HG02885 (cell line): ENCODE measurements at regions not wholly inside any gene's neighbourhood (a gene's known extent, or its start where the extent isn't known, plus 50 kb on each side); places are given as distances from the start of the nearest gene placed in this dataset.
A peak's percentile ranks its signal among the peaks of the same experiment; 100 is the strongest.

Source experiments
- ATAC-seq: cut with Tn5 transposase; IDR thresholded peaks from one replicate; pipeline ENCODE4 v1.9.1; 2021; ENCODE audit warnings: mild to moderate bottlenecking; ENCODE audit not compliant: unreplicated experiment, poor library complexity

- no peak for ATAC-seq
These were observed 393.4 kb upstream of the CCDC196 start for GRCh38 chr14:66092748-66093147.

GRCh38 chr14:66094001-66094727 lies 392.0 kb upstream of the CCDC196 start:
- ATAC-seq, result no peak

GRCh38 chr14:66099451-66099850 lies 386.7 kb upstream of the CCDC196 start:
- ATAC-seq, result no peak

DNA sequence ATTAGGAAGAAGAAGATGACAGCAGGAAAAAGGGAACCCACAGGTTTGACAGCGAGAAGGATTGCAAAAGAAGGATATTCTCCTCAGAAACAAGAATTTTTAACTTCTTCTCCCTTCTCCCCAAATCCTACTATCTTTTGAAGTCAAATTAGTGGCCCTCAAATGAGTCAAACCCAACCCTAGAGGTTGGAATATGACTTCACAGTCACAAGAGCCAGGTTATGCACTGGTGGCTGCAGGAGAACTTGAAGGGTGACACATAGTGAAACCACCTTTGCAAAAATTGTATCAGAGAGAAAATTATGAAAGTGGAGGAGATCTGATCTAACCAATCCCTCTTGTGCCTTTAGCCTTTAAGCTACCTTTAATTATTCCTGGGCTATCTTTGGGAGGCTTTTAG lies 386.2 kb upstream of the CCDC196 start:
- ATAC-seq, result peak; percentile 75

DNA sequence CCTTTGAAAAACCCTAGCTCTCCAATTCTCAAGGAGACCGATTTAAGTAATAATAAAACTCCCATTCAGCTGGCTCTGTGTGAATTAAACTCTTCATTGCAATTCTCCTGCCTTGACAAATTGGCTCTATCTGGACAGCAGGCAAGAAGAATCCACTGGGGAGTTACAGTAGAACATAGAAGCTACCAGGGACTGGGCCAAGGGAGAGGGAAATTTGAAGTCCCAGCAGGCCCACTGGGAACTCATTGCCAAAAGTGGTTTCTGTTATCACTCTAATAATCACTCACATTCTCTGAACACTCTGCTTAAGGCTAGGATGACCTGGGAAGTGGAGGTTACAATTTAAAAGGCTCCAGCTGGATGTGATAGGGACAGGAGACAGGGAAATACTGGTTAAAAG lies 384.5 kb upstream of the CCDC196 start:
- ATAC-seq, result no peak

DNA sequence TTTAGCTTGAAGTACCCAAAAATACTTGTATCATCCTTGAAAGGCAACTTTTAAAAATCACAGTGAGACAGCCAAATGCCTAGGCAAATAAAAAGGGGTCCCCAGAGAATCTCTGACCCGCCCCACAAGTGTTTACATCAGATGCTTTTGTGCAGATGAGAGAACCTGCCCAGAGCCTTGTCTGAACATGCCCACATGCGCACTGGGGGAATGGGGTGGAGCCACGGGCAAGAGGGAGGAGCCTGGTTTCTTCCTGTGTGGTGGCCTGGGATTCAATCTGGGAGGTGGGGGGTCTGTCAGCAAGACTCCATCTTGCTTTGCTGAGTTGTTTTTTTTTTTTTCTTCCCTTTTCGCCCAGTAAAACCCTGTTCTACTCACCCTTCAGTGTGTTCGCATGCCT lies 381.7 kb upstream of the CCDC196 start:
- no peak for ATAC-seq

DNA sequence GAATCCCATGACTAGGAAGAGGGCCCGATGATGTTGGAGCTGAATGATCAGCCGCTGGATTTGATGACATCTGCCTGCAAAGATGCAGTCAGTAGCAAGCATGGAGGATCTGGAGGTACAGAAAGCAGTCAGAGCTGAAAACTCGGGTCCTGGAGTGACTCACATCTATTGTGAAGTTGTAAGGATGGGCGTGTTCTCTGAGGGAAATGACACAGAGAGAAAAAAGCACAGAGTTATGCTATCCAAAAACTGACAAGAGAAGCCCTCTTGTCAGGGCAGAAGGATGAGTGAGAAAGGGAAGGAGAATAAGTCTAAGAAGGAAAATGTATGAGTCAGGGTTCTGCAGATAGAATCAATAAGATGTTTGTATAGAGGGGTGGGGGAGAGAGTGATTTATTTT lies 380.4 kb upstream of the CCDC196 start:
- no peak for ATAC-seq

DNA sequence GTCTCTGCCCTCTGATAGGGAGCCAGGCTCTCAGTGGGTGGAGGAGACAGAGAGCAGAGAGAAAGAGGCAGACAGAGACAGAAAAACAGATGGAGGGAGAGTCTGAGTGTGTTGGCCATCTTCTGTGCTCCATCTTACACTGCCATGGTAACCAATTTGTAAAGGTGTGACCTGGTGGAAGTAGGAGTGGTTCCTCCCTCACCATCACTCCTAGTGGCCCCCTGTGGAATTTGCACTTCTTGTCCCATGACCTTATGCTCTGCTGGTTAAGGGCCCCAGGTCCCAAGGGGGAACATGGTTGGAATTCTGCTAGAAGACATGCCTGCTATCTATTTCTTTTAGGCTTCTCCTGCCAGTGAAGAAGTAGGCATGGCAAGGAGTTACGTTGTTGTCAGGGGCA lies 376.7 kb upstream of the CCDC196 start:
- ATAC-seq, result no peak

GRCh38 chr14:66111891-66112290 lies 374.3 kb upstream of the CCDC196 start:
- ATAC-seq, result no peak

DNA sequence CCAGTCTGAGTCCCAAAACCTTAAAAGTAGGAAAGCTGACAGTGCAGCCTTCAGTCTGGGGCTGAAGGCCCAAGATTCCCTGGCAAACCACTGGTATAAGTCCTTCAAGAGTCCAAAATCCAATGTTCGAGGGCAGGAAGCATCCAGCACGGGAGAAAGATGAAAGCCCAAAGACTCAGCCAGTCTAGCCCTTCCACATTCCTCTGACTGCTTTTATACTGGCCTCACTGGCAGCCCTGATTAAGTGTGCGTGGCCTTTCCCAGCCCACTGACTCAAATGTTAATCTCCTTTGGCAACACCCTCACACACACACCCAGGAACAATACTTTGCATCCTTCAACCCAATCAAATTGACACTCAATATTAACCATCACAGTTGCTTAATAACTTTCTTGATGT lies 372.1 kb upstream of the CCDC196 start:
- ATAC-seq, result no peak

GRCh38 chr14:66115740-66116502 lies 370.2 kb upstream of the CCDC196 start:
- no peak for ATAC-seq

DNA sequence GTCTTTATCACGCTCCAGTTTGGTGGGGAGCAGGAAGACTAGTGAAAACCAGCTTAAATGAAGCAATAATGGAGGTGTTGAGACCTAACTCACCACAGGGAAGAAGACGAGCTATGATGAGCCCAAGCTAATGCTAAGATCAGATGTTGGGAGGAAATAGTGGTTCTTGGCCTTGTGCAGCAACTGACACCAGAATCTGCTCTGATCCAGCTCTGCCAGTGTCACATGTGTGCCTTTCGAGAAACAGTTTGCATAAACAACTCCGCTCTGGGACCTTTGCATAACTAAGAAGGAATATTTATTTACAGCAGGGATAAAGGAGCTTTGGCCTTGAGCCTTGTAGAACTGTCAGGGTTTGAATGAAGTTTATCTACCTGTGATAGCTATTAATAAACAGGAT lies 369.4 kb upstream of the CCDC196 start:
- no peak for ATAC-seq

- ATAC-seq, result no peak
These were observed 368.6 kb upstream of the CCDC196 start for GRCh38 chr14:66117600-66117999.

DNA sequence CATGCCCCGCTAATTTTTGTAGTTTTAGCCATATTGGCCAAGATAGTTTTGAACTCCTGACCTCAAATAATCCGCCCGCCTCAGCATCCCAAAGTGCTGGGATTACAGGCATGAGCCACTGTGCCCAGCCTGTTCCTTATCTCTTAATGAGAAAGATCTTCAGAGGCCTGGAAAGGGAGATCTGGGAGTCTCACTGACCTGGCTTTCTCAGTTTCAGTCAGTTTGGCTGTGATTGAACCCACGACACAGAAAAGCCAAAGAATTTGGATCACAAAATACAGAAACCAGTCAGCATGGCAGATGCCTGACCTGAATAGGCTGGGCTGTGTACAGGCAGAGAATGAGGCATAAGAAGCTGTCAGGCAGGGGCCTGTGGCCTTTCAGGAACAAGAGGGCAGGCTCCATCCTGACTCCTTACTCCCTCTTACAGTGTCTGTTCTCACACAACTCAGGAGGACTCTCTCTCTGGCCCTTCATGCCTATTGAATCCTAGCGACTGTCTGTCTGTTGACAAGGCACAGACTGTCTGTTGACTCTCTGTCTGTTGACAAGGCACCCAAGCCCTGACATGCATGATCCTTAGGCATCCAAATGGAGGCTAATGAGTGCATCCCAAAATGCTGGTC lies 366.5 kb upstream of the CCDC196 start:
- no peak for ATAC-seq

GRCh38 chr14:66120402-66120801 lies 365.8 kb upstream of the CCDC196 start:
- ATAC-seq, result no peak

DNA sequence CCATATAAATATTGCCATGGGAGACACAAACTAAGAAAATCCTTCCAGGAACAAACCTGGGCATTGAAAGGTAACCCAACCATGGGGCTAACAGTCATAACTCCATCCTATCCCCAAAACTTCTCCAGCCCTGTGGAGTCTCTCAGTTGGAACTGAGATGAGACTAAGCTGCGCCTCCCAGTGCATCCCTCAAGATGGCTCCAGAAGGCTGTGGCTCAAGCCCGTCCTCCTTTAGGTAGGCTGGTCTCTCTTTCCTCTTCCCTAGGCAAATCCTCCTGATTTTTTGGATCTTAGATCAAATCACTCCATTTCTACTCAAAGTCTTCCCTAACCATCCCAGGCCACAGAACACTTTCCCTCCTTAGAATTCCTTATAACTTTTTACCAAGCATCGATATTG lies 364.3 kb upstream of the CCDC196 start:
- no peak for ATAC-seq

- no peak for ATAC-seq
These were observed 356.9 kb upstream of the CCDC196 start for GRCh38 chr14:66129224-66129623.

DNA sequence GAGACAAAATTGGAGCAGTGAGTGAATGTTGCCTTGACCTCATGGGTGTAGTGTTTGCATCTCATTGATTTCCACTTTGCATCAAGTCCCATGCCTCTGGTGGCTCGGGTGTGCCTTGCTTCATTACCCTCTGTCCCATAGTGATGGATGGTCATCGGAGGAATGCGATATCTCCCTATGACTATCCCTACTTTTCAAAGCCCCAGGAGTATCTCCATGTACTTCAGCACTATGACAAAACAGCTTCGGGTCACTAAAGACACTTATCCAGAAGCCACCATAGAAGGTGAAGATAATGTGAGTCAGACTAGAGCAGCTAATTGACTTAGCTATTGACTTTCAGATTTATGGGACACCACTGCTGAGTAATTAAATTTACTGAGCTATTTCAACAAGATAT lies 355.1 kb upstream of the CCDC196 start:
- no peak for ATAC-seq

- no peak for ATAC-seq
These were observed 352.5 kb upstream of the CCDC196 start for GRCh38 chr14:66133666-66134065.

- no peak for ATAC-seq
These were observed 350.3 kb upstream of the CCDC196 start for GRCh38 chr14:66135831-66136230.

DNA sequence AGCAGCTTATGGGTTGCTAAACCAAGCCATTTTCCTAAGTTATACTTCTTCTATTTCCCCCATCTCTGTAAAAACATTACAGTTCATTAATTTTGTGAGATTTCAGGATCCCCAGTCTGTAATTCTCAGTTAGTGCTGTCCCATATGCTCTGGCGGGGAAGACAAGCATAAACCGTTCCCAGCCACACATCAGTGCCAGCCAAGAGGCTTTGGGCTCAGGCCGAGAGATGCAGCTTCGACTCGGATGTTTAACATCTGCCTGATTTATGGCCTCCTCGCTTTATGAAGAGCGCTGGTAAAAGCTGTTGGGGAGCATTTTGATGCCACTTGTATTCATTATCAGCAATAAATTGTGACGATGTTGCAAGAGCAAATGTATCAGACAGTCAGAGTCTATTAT lies 349.1 kb upstream of the CCDC196 start:
- ATAC-seq, result no peak

GRCh38 chr14:66139432-66139831 lies 346.7 kb upstream of the CCDC196 start:
- no peak for ATAC-seq
